Caco-2 (cell line): ENCODE measurements at regions not wholly inside any gene's neighbourhood (a gene's known extent, or its start where the extent isn't known, plus 50 kb on each side); places are given as distances from the start of the nearest gene placed in this dataset.

Source experiments
- BruUV-seq: library from RNA; stranded (reverse); fragments of 400-500 nt; replicated peaks from 2 replicates; lab custom pipeline; 2021; lab: Mats Ljungman, UMichigan
- CTCF ChIA-PET: fragments of 300-600 bp; sonication (Branson Sonifier 250); formaldehyde crosslinking; loops from one replicate; lab custom pipeline; 2022; ENCODE audit warnings: antibody characterized with exemption; lab: Charles Lee
- POLR2A ChIA-PET: fragments of 300-600 bp; sonication (Branson Sonifier 250); formaldehyde crosslinking; loops from one replicate; lab custom pipeline; 2022; ENCODE audit warnings: antibody characterized with exemption; lab: Charles Lee
- DNase-seq, 2 experiments: peaks; one replicate each; pipeline versions ENCODE4 v3.0.0 to v3.0.0-alpha.2; 2020 to 2022
- H3K27me3 ChIP-seq: replicated peaks from 2 replicates; pipeline ENCODE4 v1.6.0; 2011; ENCODE audit warnings: low read length; ENCODE audit not compliant: control insufficient read depth, insufficient read depth
- H3K36me3 ChIP-seq: 2 replicates; pipeline ENCODE4 v1.5.1; 2011; ENCODE audit warnings: low read length; ENCODE audit not compliant: control insufficient read depth, insufficient read depth
- H3K4me1 ChIP-seq: fragments of 250-450 bp; sonication (Bioruptor Pico); 2 replicates; pipeline ENCODE4 v1.5.1; 2020; ENCODE audit warnings: mild to moderate bottlenecking
- H3K4me3 ChIP-seq: 2 replicates; pipeline ENCODE4 v1.5.1; 2011; ENCODE audit warnings: low read depth, mild to moderate bottlenecking, control low read depth, low read length
- H3K9me3 ChIP-seq: fragments of 250-450 bp; sonication (Bioruptor Pico); 2 replicates; pipeline ENCODE4 v1.5.1; 2020; ENCODE audit warnings: mild to moderate bottlenecking, moderate library complexity
- H3K27ac Mint-ChIP-seq: one replicate; pipeline ENCODE4 v1.8.0; 2022; ENCODE audit warnings: mixed read lengths; ENCODE audit not compliant: unreplicated experiment
- H3K27me3 Mint-ChIP-seq: one replicate; pipeline ENCODE4 v1.8.0; 2022; ENCODE audit warnings: mixed read lengths; ENCODE audit not compliant: insufficient read depth, unreplicated experiment
- H3K36me3 Mint-ChIP-seq: one replicate; pipeline ENCODE4 v1.8.0; 2022; ENCODE audit warnings: mild to moderate bottlenecking, mixed read lengths; ENCODE audit not compliant: insufficient read depth, unreplicated experiment
- H3K4me1 Mint-ChIP-seq: one replicate; pipeline ENCODE4 v1.8.0; 2022; ENCODE audit warnings: low read depth, mixed read lengths; ENCODE audit not compliant: unreplicated experiment
- H3K4me3 Mint-ChIP-seq: one replicate; pipeline ENCODE4 v1.8.0; 2022; ENCODE audit warnings: mild to moderate bottlenecking, moderate library complexity, mixed read lengths; ENCODE audit not compliant: unreplicated experiment
- H3K9me3 Mint-ChIP-seq: one replicate; pipeline ENCODE4 v1.8.0; 2022; ENCODE audit warnings: mixed read lengths; ENCODE audit not compliant: unreplicated experiment
- CTCF ChIP-seq, 2 experiments: fragments of 200-600 bp in 1 of 2; IDR thresholded peaks; 1 replicate in 1 of 2; 2 replicates in 1 of 2; pipeline versions ENCODE4 v1.5.1 to v1.8.0; 2011 to 2022; ENCODE audit warnings: antibody characterized with exemption in 1 of 2, control low read depth in 1 of 2, inconsistent platforms in 1 of 2, low read depth in 1 of 2, low read length in 1 of 2, mild to moderate bottlenecking in 1 of 2, moderate library complexity in 1 of 2; ENCODE audit not compliant: insufficient read depth in 1 of 2, severe bottlenecking in 1 of 2, unreplicated experiment in 1 of 2
- intact Hi-C: fragments of 100-400 bp; cut with micrococcal nuclease; formaldehyde crosslinking; loops from one replicate; pipeline ENCODE4 v1.10.0; 2022; ENCODE audit not compliant: unreplicated experiment

- Mint-ChIP-seq H3K4me3 (no peak overlapping the region), H3K36me3 (no peaks in the 10 kb centered on the region), H3K27me3 (peaks cover 13% of the 10 kb centered on the region), H3K27ac (no peak overlapping the region), H3K4me1 (no peaks in the 10 kb centered on the region), H3K9me3 (no peaks in the 10 kb centered on the region)
- POLR2A ChIA-PET = no interaction called here
- BruUV-seq = no TSS peak
- Histone ChIP-seq H3K4me3 (no peak overlapping the region), H3K4me1 (no peaks in the 10 kb centered on the region), H3K36me3 (no peaks in the 10 kb centered on the region), H3K9me3 (0 out of 2 replicates have a peak, but pooled peaks cover 3% of the 10 kb centered on the region), H3K27me3 (no peaks in the 10 kb centered on the region)
- intact Hi-C loops = no loop called here
- DNase-seq = no peak
- CTCF ChIA-PET = no interaction called here
- no peak for TF ChIP-seq CTCF (IDR thresholded peaks at IDR 0.05; ENCODE audit: insufficient read depth in 1 of 2, low read depth in 1 of 2, low read length in 1 of 2, severe bottlenecking in 1 of 2, unreplicated experiment in 1 of 2)
Observed at GRCh38 chr15:79212589-79213157, 69.8 kb upstream of the ANKRD34C start.

GRCh38 chr15:79211481-79211880 lies 71.0 kb upstream of the ANKRD34C start:
- POLR2A ChIA-PET = no interaction called here
- no peak for DNase-seq
- Histone ChIP-seq H3K9me3 (no peaks in the 10 kb centered on the region), H3K27me3 (no peaks in the 10 kb centered on the region), H3K4me3 (no peak overlapping the region), H3K4me1 (no peaks in the 10 kb centered on the region), H3K36me3 (no peaks in the 10 kb centered on the region)
- no peak for TF ChIP-seq CTCF (IDR thresholded peaks at IDR 0.05; ENCODE audit: insufficient read depth in 1 of 2, low read depth in 1 of 2, low read length in 1 of 2, severe bottlenecking in 1 of 2, unreplicated experiment in 1 of 2)
- BruUV-seq = no TSS peak
- H3K4me3 Mint-ChIP-seq = no peak overlapping the region
- H3K36me3 Mint-ChIP-seq = no peaks in the 10 kb centered on the region
- no peaks in the 10 kb centered on the region for H3K9me3 Mint-ChIP-seq
- H3K27ac Mint-ChIP-seq = no peak overlapping the region
- intact Hi-C loops = no loop called here
- CTCF ChIA-PET = no interaction called here
- H3K4me1 Mint-ChIP-seq = no peaks in the 10 kb centered on the region
- H3K27me3 Mint-ChIP-seq = peaks cover 14% of the 10 kb centered on the region

GRCh38 chr15:79209690-79210089 lies 72.8 kb upstream of the ANKRD34C start:
- POLR2A ChIA-PET = no interaction called here
- BruUV-seq = no TSS peak
- H3K4me1 Mint-ChIP-seq = no peaks in the 10 kb centered on the region

More at GRCh38 chr15:79209690-79210089, 72.8 kb upstream of the ANKRD34C start:
- peak in 1 of 2 experiments; percentile 8 for DNase-seq
- no peaks in the 10 kb centered on the region for H3K9me3 Mint-ChIP-seq
- H3K36me3 Mint-ChIP-seq = no peaks in the 10 kb centered on the region
- peaks cover 19% of the 10 kb centered on the region for H3K27me3 Mint-ChIP-seq
- intact Hi-C loops = no loop called here
- peak; percentile 20 to 41 for TF ChIP-seq CTCF (IDR thresholded peaks at IDR 0.05; ENCODE audit: insufficient read depth in 1 of 2, low read depth in 1 of 2, low read length in 1 of 2, severe bottlenecking in 1 of 2, unreplicated experiment in 1 of 2)
- Histone ChIP-seq H3K36me3 (no peaks in the 10 kb centered on the region), H3K27me3 (no peaks in the 10 kb centered on the region; the same call in 1 of the 2 replicates), H3K9me3 (no peaks in the 10 kb centered on the region), H3K4me3 (no peak overlapping the region), H3K4me1 (no peaks in the 10 kb centered on the region)
- H3K4me3 Mint-ChIP-seq = no peak overlapping the region
- no peak overlapping the region for H3K27ac Mint-ChIP-seq
- CTCF ChIA-PET = no interaction called here
